ENCODE measurements at regions not wholly inside any gene's neighbourhood (a gene's known extent, or its start where the extent isn't known, plus 50 kb on each side); places are given as distances from the start of the nearest gene placed in this dataset.

DNA sequence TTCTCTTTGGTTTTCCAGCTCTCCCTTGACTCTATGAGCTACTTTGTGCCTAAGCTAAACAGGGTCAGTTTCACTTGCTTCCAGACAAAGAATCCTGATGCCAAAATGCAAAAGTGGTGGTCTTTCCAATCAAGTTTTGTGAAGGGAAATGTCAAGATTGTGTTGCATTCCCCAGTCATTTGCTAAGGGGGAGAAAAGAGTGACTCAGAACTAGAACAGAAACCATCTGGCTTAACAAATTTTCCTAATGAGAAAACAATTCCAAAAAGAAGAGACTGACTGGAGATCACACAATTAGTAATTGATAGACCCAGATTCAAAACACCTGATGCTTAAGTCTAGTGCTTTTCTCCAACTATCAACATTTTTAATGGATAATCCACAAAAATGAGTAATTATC, 235.1 kb upstream of the DIO2 start:
- Histone ChIP-seq H3K4me2 (ENCODE audit: low read depth, low read length, poor library complexity, severe bottlenecking) (no peak overlapping the region), H3K27ac (ENCODE audit: low read depth, low read length) (no peak overlapping the region), H3K36me3 (ENCODE audit: low read length) (no peaks in the 10 kb centered on the region), H3F3A (ENCODE audit: insufficient read depth) (no peaks in the 10 kb centered on the region), H3K9ac (ENCODE audit: low read length) (no peak overlapping the region), H3K9me3 (ENCODE audit: insufficient read depth, low read length) (peaks cover 9% of the 10 kb centered on the region; the same call in 1 of the 2 replicates), H4K20me1 (ENCODE audit: low read depth, low read length) (no peaks in the 10 kb centered on the region), H2AFZ (ENCODE audit: low read depth, low read length, severe bottlenecking) (no peak overlapping the region), H3K9me2 (replicated peaks; ENCODE audit: insufficient read depth, low read length) (no peaks in the 10 kb centered on the region), H3K27me3 (ENCODE audit: low read length) (no peaks in the 10 kb centered on the region), H3K79me2 (ENCODE audit: insufficient read depth, low read length) (no peaks in the 10 kb centered on the region), H3K4me3 (ENCODE audit: insufficient read depth, low read length, poor library complexity, severe bottlenecking) (no peak overlapping the region)
- TF ChIP-seq EZH2phosphoT487 (conservative IDR thresholded peaks at IDR 0.05; ENCODE audit: low read length) = no peak
- TF ChIP-seq, protein P1, sequence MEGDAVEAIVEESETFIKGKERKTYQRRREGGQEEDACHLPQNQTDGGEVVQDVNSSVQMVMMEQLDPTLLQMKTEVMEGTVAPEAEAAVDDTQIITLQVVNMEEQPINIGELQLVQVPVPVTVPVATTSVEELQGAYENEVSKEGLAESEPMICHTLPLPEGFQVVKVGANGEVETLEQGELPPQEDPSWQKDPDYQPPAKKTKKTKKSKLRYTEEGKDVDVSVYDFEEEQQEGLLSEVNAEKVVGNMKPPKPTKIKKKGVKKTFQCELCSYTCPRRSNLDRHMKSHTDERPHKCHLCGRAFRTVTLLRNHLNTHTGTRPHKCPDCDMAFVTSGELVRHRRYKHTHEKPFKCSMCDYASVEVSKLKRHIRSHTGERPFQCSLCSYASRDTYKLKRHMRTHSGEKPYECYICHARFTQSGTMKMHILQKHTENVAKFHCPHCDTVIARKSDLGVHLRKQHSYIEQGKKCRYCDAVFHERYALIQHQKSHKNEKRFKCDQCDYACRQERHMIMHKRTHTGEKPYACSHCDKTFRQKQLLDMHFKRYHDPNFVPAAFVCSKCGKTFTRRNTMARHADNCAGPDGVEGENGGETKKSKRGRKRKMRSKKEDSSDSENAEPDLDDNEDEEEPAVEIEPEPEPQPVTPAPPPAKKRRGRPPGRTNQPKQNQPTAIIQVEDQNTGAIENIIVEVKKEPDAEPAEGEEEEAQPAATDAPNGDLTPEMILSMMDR (IDR thresholded peaks at IDR 0.05; ENCODE audit: insufficient read depth, low read length, poor library complexity, severe bottlenecking) = no peak

DNA sequence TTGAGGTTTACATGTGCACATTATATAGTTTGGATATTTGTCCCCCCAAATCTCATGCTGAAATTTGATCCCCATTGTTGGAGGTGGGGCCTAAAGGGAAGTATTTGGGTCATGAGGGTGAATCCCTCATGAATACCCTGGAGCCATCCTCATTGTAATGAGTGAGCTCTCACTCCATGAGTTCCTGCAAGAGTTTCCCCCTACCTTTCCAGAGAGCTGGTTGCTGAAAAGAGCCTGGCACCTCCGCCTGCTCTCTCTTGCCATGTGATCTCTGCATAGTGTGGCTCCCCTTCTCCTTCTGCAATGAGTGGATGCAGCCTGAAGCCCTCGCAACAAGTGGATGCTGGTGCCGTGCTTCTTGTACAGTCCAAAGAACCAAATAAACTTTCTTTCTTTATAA, 234.3 kb upstream of the DIO2 start:
- Histone ChIP-seq H4K20me1 (ENCODE audit: low read depth, low read length) (no peaks in the 10 kb centered on the region), H3F3A (ENCODE audit: insufficient read depth) (no peaks in the 10 kb centered on the region), H2AFZ (ENCODE audit: low read depth, low read length, severe bottlenecking) (no peak overlapping the region), H3K9me3 (ENCODE audit: insufficient read depth, low read length) (peaks cover 5% of the 10 kb centered on the region; the same call in 1 of the 2 replicates), H3K9me2 (replicated peaks; ENCODE audit: insufficient read depth, low read length) (no peaks in the 10 kb centered on the region), H3K4me2 (ENCODE audit: low read depth, low read length, poor library complexity, severe bottlenecking) (no peak overlapping the region), H3K36me3 (ENCODE audit: low read length) (no peaks in the 10 kb centered on the region), H3K27me3 (ENCODE audit: low read length) (no peaks in the 10 kb centered on the region), H3K79me2 (ENCODE audit: insufficient read depth, low read length) (no peaks in the 10 kb centered on the region), H3K9ac (ENCODE audit: low read length) (no peak overlapping the region), H3K27ac (ENCODE audit: low read depth, low read length) (no peak overlapping the region), H3K4me3 (ENCODE audit: insufficient read depth, low read length, poor library complexity, severe bottlenecking) (no peak overlapping the region)
- TF ChIP-seq, protein P1 (IDR thresholded peaks at IDR 0.05; ENCODE audit: insufficient read depth, low read length, poor library complexity, severe bottlenecking) = no peak
- no peak for TF ChIP-seq EZH2phosphoT487 (conservative IDR thresholded peaks at IDR 0.05; ENCODE audit: low read length)

DNA sequence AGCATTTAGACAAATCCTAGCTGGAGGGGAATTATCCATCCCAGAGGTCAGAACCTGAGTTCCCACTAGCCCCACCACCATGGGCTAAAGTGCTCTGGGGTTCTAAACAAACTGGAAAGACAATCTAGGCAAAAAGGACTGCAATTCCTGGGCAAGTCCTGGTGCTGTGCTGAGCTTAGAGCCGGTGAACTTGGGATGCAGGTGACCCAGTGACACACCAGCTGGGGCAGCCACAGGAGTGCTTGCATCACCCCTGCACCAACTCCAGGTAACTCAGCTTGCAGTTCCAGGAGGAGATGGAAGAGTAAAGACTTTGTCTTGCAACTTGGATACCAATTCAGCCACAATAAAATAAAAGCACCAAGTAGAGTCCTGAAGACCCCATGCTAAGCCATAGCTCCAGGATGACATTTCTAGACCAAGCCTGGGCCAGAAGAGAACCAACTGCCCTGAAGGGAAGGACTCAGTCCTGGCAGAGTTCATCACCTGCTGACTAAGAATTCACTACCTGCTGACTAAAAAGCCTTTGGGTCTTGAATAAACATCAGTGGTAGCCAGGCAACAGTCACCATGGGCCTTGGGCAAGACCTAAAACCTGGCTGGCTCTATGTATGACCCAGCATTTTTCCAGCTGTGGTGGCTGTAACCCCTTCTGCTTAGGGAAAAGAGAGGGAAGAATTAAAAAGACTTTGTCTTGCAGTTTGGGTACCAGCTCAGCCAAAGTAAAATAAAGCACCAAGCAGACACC, 223.4 kb upstream of the DIO2 start:
- no peaks in the 10 kb centered on the region for H3K27me3 ChIP-seq (ENCODE audit: low read length)
- H3F3A ChIP-seq (ENCODE audit: insufficient read depth) = no peaks in the 10 kb centered on the region
- no peak overlapping the region for H3K27ac ChIP-seq (ENCODE audit: low read depth, low read length)
- H3K9ac ChIP-seq (ENCODE audit: low read length) = no peak overlapping the region
- H3K4me2 ChIP-seq (ENCODE audit: low read depth, low read length, poor library complexity, severe bottlenecking) = no peak overlapping the region
- no peak overlapping the region for H2AFZ ChIP-seq (ENCODE audit: low read depth, low read length, severe bottlenecking)
- no peaks in the 10 kb centered on the region for H3K36me3 ChIP-seq (ENCODE audit: low read length)
- no peaks in the 10 kb centered on the region for H3K79me2 ChIP-seq (ENCODE audit: insufficient read depth, low read length)
- H3K9me2 ChIP-seq (replicated peaks; ENCODE audit: insufficient read depth, low read length) = no peaks in the 10 kb centered on the region; the same call in 1 of the 2 replicates
- H3K4me3 ChIP-seq (ENCODE audit: insufficient read depth, low read length, poor library complexity, severe bottlenecking) = no peak overlapping the region
- no peak for TF ChIP-seq EZH2phosphoT487 (conservative IDR thresholded peaks at IDR 0.05; ENCODE audit: low read length)
- TF ChIP-seq, protein P1 (IDR thresholded peaks at IDR 0.05; ENCODE audit: insufficient read depth, low read length, poor library complexity, severe bottlenecking) = no peak
- H3K9me3 ChIP-seq (ENCODE audit: insufficient read depth, low read length) = no peaks in the 10 kb centered on the region
- H4K20me1 ChIP-seq (ENCODE audit: low read depth, low read length) = no peaks in the 10 kb centered on the region
